ENCODE measurements at regions not wholly inside any gene's neighbourhood (a gene's known extent, or its start where the extent isn't known, plus 50 kb on each side); places are given as distances from the start of the nearest gene placed in this dataset.

- TF ChIP-seq, protein P1, sequence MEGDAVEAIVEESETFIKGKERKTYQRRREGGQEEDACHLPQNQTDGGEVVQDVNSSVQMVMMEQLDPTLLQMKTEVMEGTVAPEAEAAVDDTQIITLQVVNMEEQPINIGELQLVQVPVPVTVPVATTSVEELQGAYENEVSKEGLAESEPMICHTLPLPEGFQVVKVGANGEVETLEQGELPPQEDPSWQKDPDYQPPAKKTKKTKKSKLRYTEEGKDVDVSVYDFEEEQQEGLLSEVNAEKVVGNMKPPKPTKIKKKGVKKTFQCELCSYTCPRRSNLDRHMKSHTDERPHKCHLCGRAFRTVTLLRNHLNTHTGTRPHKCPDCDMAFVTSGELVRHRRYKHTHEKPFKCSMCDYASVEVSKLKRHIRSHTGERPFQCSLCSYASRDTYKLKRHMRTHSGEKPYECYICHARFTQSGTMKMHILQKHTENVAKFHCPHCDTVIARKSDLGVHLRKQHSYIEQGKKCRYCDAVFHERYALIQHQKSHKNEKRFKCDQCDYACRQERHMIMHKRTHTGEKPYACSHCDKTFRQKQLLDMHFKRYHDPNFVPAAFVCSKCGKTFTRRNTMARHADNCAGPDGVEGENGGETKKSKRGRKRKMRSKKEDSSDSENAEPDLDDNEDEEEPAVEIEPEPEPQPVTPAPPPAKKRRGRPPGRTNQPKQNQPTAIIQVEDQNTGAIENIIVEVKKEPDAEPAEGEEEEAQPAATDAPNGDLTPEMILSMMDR (IDR thresholded peaks at IDR 0.05): no peak
- no peak for TF ChIP-seq POLR2A (IDR thresholded peaks at IDR 0.05)
- Histone ChIP-seq H3K36me3 (replicated peaks in 1 of 2; ENCODE audit: insufficient read depth in 1 of 2, low read depth in 2 of 2) (no peaks in the 10 kb centered on the region), H3K4me1 (no peaks in the 10 kb centered on the region), H3K27ac (no peak overlapping the region), H3K9me3 (no peaks in the 10 kb centered on the region), H3K4me3 (no peak overlapping the region), H3K27me3 (no peaks in the 10 kb centered on the region)
- intact Hi-C loops (cut with DNase I): no loop called here
- DNase-seq (no peak), ATAC-seq (no peak)
- 37 to 48% methylated on average over 1 of the region's 1 CpG for WGBS, 2 donors
These were observed 282.0 kb downstream of the ISL1 start for GRCh38 chr5:51665251-51665593.

DNA sequence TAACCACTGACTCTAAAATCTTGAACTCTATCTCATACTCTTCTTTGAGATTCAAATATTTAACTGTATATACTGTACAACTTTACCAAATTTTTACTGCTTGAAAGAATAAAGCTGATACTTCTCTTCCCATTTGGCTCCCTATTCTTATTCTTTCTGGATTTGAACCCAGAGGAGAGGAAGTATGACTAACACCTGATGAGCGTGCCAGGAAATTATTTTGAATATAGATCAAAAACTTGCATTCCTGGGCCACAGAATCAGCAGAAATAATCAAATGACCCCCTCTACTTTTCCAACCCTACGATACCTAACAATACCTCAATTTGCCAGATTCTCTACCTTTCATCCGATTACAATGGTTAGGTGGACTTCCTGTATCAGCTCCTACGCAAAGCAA is 285.8 kb downstream of the ISL1 start:
- Histone ChIP-seq H3K9me3 (no peaks in the 10 kb centered on the region), H3K4me1 (no peaks in the 10 kb centered on the region), H3K4me3 (no peak overlapping the region), H3K36me3 (replicated peaks in 1 of 2; ENCODE audit: insufficient read depth in 1 of 2, low read depth in 2 of 2) (no peaks in the 10 kb centered on the region), H3K27me3 (no peaks in the 10 kb centered on the region), H3K27ac (no peak overlapping the region)
- no peak for ATAC-seq
- intact Hi-C loops (cut with DNase I): no loop called here
- 82 to 85% methylated on average over 4 of the region's 4 CpGs for WGBS, 2 donors
- no peak for DNase-seq
- TF ChIP-seq, protein P1 (IDR thresholded peaks at IDR 0.05): no peak
- TF ChIP-seq POLR2A (IDR thresholded peaks at IDR 0.05): no peak

DNA sequence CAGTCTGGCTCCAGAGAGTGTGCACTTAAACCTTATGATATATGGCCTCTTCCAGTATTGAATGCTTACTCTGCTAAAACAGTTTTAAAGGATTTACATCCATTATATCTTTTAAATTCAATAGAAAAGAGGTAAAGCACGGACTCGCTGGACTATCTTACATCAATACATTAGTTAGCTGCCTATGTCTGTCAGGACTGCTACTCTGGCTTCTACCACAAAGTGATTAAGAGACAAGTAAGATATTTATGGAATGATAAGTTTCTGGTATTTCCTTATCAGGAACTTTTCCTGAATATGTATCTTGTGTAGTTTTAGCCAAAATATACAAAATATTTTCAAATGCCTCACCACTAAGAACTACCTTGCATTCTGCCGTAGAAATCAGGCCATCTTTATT is 295.1 kb downstream of the ISL1 start:
- H3K36me3 ChIP-seq (replicated peaks in 1 of 2; ENCODE audit: insufficient read depth in 1 of 2, low read depth in 2 of 2): no peaks in the 10 kb centered on the region
- DNase-seq: no peak
- no peak overlapping the region for H3K4me3 ChIP-seq
- TF ChIP-seq POLR2A (IDR thresholded peaks at IDR 0.05): no peak
- TF ChIP-seq, protein P1 (IDR thresholded peaks at IDR 0.05): no peak
- no peaks in the 10 kb centered on the region for H3K9me3 ChIP-seq
- 28 to 58% methylated on average over 3 of the region's 3 CpGs for WGBS, 2 donors
- H3K4me1 ChIP-seq: no peaks in the 10 kb centered on the region
- no peak overlapping the region for H3K27ac ChIP-seq
- H3K27me3 ChIP-seq: no peaks in the 10 kb centered on the region
- intact Hi-C loops (cut with DNase I): no loop called here
- no peak for ATAC-seq

DNA sequence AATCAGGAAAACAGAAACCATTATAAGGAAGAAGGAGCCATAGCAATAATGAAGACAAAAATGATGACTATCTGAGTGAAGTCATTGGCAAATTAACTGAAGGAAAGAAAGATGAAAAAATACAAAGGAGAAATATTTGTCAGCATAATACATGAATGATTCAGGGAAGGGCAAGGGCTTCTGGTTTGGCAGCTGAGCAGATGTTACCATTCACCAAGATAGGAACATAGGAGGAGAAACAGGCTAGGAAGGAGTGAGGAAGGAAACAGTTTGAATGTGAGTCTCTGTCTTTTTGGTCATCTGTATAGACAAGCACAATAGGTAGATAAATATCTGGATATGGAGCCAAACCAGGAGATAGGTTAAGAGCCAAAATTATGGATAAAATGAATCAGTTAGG is 296.0 kb downstream of the ISL1 start:
- no peaks in the 10 kb centered on the region for H3K36me3 ChIP-seq (replicated peaks in 1 of 2; ENCODE audit: insufficient read depth in 1 of 2, low read depth in 2 of 2)
- no peak overlapping the region for H3K4me3 ChIP-seq
- no peak for DNase-seq
- intact Hi-C loops (cut with DNase I): no loop called here
- H3K9me3 ChIP-seq: no peaks in the 10 kb centered on the region
- H3K27me3 ChIP-seq: no peaks in the 10 kb centered on the region
- ATAC-seq: no peak
- no peak for TF ChIP-seq POLR2A (IDR thresholded peaks at IDR 0.05)
- TF ChIP-seq, protein P1 (IDR thresholded peaks at IDR 0.05): no peak
- H3K27ac ChIP-seq: no peak overlapping the region
- H3K4me1 ChIP-seq: no peaks in the 10 kb centered on the region

DNA sequence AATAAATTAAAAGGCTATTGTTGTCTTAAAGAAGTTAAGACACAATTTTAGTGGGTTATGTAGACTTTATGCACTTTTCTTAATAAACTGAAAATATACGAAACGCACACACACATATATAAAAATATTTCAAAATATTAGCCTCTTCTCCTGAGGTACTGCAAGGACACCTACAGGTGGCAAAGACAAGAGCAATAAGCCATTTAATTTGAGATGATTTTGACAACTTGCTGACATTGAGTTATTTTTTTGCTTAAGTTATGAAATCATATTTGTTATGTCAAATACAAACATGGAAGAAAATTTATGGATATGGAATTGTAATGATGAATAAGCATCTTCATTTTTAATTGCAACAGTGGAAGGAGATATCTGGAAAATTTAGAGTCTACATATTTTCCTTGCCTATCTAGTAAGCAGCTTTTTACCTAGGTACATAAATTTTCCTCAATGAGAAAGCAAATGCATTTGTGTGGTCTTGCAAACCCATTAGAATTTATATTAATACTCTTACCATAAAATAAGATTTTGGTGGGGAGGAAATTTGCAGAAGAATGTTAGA is 301.6 kb downstream of the ISL1 start:
- Histone ChIP-seq H3K9me3 (no peaks in the 10 kb centered on the region), H3K27ac (no peak overlapping the region), H3K4me1 (no peaks in the 10 kb centered on the region), H3K27me3 (no peaks in the 10 kb centered on the region), H3K36me3 (replicated peaks in 1 of 2; ENCODE audit: insufficient read depth in 1 of 2, low read depth in 2 of 2) (no peaks in the 10 kb centered on the region), H3K4me3 (no peak overlapping the region)
- TF ChIP-seq, protein P1 (IDR thresholded peaks at IDR 0.05): no peak
- no peak for TF ChIP-seq POLR2A (IDR thresholded peaks at IDR 0.05)
- no peak for DNase-seq
- intact Hi-C loops (cut with DNase I): no loop called here
- 57 to 63% methylated on average over 2 of the region's 2 CpGs for WGBS, 2 donors
- no peak for ATAC-seq

Data from body of pancreas (tissue), 4 donors.